ENCODE measurements at regions not wholly inside any gene's neighbourhood (a gene's known extent, or its start where the extent isn't known, plus 50 kb on each side); places are given as distances from the start of the nearest gene placed in this dataset.

GRCh38 chrX:8868070-8868773 is 67.0 kb upstream of the FAM9A start:
- WGBS (ENCODE audit: low lambda C conversion rate): 17% methylated on average over 5 of the region's 5 CpGs
- DNase-seq (ENCODE audit: low spot score) (no peak), ATAC-seq (peak; percentile 80), FAIRE-seq (no peak)
- in situ Hi-C loops (cut with HindIII; ENCODE audit: extremely low pct_ligation_motif_present, low pct_unique_long_range_greater_than_20kb) (no loop called here), intact Hi-C loops (cut with micrococcal nuclease; ENCODE audit: unreplicated experiment) (no loop called here)
- Histone ChIP-seq H3K4me3 (replicated peaks in 1 of 3; ENCODE audit: insufficient read depth in 1 of 3, low read depth in 2 of 3, low read length in 3 of 3) (no peak overlapping the region), H3K27me3 (ENCODE audit: control insufficient read depth in 1 of 2, insufficient read depth in 2 of 2, low read length in 2 of 2) (no peaks in the 10 kb centered on the region), H4K20me1 (ENCODE audit: insufficient read depth, low read length) (no peaks in the 10 kb centered on the region), H3K4me2 (ENCODE audit: low read depth, low read length) (no peak overlapping the region), H3K9ac (ENCODE audit: insufficient read depth, low read depth, low read length) (no peak overlapping the region), H3K79me2 (ENCODE audit: insufficient read depth, low read length) (no peaks in the 10 kb centered on the region), H3K9me3 (ENCODE audit: low read length) (no peaks in the 10 kb centered on the region), H3K36me3 (replicated peaks in 1 of 2; ENCODE audit: control insufficient read depth in 1 of 2, insufficient read depth in 2 of 2, low read length in 2 of 2) (no peaks in the 10 kb centered on the region), H3K27ac (ENCODE audit: extremely low read length, insufficient read depth, low read length) (no peak overlapping the region), H3K4me1 (ENCODE audit: insufficient read depth, low read length) (no peaks in the 10 kb centered on the region), H2AFZ (ENCODE audit: low read length) (no peak overlapping the region)
- BruUV-seq (replicated peaks): no TSS peak
- ChIA-PET POLR2A (no interaction called here), CTCF (ENCODE audit: low intra/inter-chr PET ratio, low total read pairs) (no interaction called here)
- TF ChIP-seq FOXM1 (CRISPR knock-in tag; IDR thresholded peaks at IDR 0.05) (no peak), ZNF138 (CRISPR knock-in tag; IDR thresholded peaks at IDR 0.05; ENCODE audit: low read depth) (no peak), RERE (CRISPR knock-in tag; IDR thresholded peaks at IDR 0.05; ENCODE audit: low read depth) (no peak), ZBTB26 (CRISPR knock-in tag; IDR thresholded peaks at IDR 0.05; ENCODE audit: borderline replicate concordance) (no peak), TEAD3 (CRISPR knock-in tag; optimal IDR thresholded peaks at IDR 0.05; ENCODE audit: borderline replicate concordance) (no peak), ZFYVE20 (CRISPR knock-in tag; IDR thresholded peaks at IDR 0.05; ENCODE audit: borderline replicate concordance, low read depth) (no peak), ARNT (IDR thresholded peaks at IDR 0.05) (no peak), GPN1 (CRISPR knock-in tag; IDR thresholded peaks at IDR 0.05; ENCODE audit: borderline replicate concordance) (no peak), KLF6 (CRISPR knock-in tag; IDR thresholded peaks at IDR 0.05) (no peak), MLXIP (CRISPR knock-in tag; IDR thresholded peaks at IDR 0.05; ENCODE audit: borderline replicate concordance) (no peak), GTF3A (CRISPR knock-in tag; conservative IDR thresholded peaks at IDR 0.05) (no peak), EP300 (IDR thresholded peaks at IDR 0.05; ENCODE audit: low read depth in 2 of 2, low read length in 2 of 2) (no peak), EP300 (CRISPR knock-in tag; IDR thresholded peaks at IDR 0.05; ENCODE audit: borderline replicate concordance) (no peak), GLI4 (CRISPR knock-in tag; IDR thresholded peaks at IDR 0.05; ENCODE audit: borderline replicate concordance) (no peak)
